ENCODE measurements at regions not wholly inside any gene's neighbourhood (a gene's known extent, or its start where the extent isn't known, plus 50 kb on each side); places are given as distances from the start of the nearest gene placed in this dataset.

GRCh38 chr3:177300842-177301241 is 103.6 kb upstream of the TBL1XR1 start:
- no peak for DNase-seq (ENCODE audit: low spot score)

- no peak for DNase-seq (ENCODE audit: low spot score)
These were observed 109.0 kb upstream of the TBL1XR1 start for GRCh38 chr3:177306252-177306651.

GRCh38 chr3:177307391-177307790 is 110.1 kb upstream of the TBL1XR1 start:
- DNase-seq (ENCODE audit: low spot score): no peak

- no peak for DNase-seq (ENCODE audit: low spot score)
These were observed 110.5 kb upstream of the TBL1XR1 start for GRCh38 chr3:177307826-177308225.

GRCh38 chr3:177308286-177308685 is 111.0 kb upstream of the TBL1XR1 start:
- DNase-seq (ENCODE audit: low spot score): no peak

- DNase-seq (ENCODE audit: low spot score): no peak
These were observed 111.6 kb upstream of the TBL1XR1 start for GRCh38 chr3:177308911-177309310.

GRCh38 chr3:177312491-177312890 is 115.2 kb upstream of the TBL1XR1 start:
- no peak for DNase-seq (ENCODE audit: low spot score)

- DNase-seq (ENCODE audit: low spot score): no peak
These were observed 117.6 kb upstream of the TBL1XR1 start for GRCh38 chr3:177314897-177315296.

GRCh38 chr3:177317247-177317646 is 120.0 kb upstream of the TBL1XR1 start:
- no peak for DNase-seq (ENCODE audit: low spot score)

- no peak for DNase-seq (ENCODE audit: low spot score)
These were observed 121.3 kb upstream of the TBL1XR1 start for GRCh38 chr3:177318559-177318958.

GRCh38 chr3:177320765-177321247 is 123.5 kb upstream of the TBL1XR1 start:
- DNase-seq (ENCODE audit: low spot score): no peak

- no peak for DNase-seq (ENCODE audit: low spot score)
These were observed 124.5 kb upstream of the TBL1XR1 start for GRCh38 chr3:177321819-177322218.

- no peak for DNase-seq (ENCODE audit: low spot score)
These were observed 125.6 kb upstream of the TBL1XR1 start for GRCh38 chr3:177322881-177323280.

GRCh38 chr3:177329854-177330253 is 132.6 kb upstream of the TBL1XR1 start:
- no peak for DNase-seq (ENCODE audit: low spot score)

GRCh38 chr3:177330779-177331178 is 133.5 kb upstream of the TBL1XR1 start:
- DNase-seq (ENCODE audit: low spot score): no peak

GRCh38 chr3:177331203-177331835 is 134.0 kb upstream of the TBL1XR1 start:
- no peak for DNase-seq (ENCODE audit: low spot score)

- no peak for DNase-seq (ENCODE audit: low spot score)
These were observed 135.7 kb upstream of the TBL1XR1 start for GRCh38 chr3:177332955-177333354.

- no peak for DNase-seq (ENCODE audit: low spot score)
These were observed 136.5 kb upstream of the TBL1XR1 start for GRCh38 chr3:177333533-177334520.

GRCh38 chr3:177334803-177335202 is 137.5 kb upstream of the TBL1XR1 start:
- DNase-seq (ENCODE audit: low spot score): no peak

GRCh38 chr3:177335728-177336127 is 138.4 kb upstream of the TBL1XR1 start:
- no peak for DNase-seq (ENCODE audit: low spot score)

- no peak for DNase-seq (ENCODE audit: low spot score)
These were observed 139.7 kb upstream of the TBL1XR1 start for GRCh38 chr3:177336873-177337450.

GRCh38 chr3:177337541-177338331 is 140.5 kb upstream of the TBL1XR1 start:
- no peak for DNase-seq (ENCODE audit: low spot score)
